ENCODE measurements at regions not wholly inside any gene's neighbourhood (a gene's known extent, or its start where the extent isn't known, plus 50 kb on each side); places are given as distances from the start of the nearest gene placed in this dataset.

DNA sequence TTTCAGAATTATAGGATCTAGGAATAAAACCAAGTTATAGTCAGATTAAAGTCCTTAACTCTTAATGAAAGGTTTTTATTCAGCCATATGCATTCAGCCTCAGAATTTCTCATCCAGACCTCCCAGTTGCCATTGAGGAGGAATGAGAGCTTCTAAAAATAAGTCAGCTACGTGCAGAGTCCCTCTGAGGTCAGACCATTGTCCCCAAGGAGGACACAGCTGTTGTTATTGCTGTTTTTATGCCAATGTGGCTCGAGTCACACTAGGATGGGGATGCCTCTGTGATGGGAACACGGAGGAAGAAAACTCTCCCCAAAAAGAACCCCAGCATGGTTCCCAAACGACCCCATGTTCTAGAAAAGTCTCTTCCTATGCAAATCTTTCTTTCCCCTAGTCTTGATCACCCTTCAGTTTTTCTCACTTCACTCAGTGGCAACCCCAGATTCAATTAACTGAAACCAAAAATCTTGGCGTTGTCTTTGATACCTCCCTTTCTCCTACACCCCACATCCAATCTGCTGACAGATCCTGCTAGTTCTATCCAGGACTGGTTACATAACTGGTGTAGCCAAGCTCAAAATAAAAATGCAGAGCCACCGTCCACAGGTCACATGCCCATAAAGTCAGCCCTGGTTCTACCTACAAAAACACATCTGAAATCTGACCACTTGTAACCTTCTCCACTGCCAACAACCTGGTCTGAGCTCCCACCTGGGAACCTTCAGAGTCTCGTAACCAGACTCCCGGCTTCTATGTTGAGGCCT is 138.2 kb upstream of the ERCC4 start:
- H3K4me1 ChIP-seq (ENCODE audit: insufficient read depth, low read length), result peaks cover 2% of the 10 kb centered on the region; the same call in 1 of the 2 replicates
- no peak overlapping the region for H2AFZ ChIP-seq (ENCODE audit: low read length)
- H3K4me2 ChIP-seq (ENCODE audit: insufficient read depth, insufficient read length, low read length), result no peak overlapping the region
- H3K79me2 ChIP-seq (ENCODE audit: insufficient read depth, low read length), result no peaks in the 10 kb centered on the region
- no peaks in the 10 kb centered on the region for H3K27me3 ChIP-seq (ENCODE audit: insufficient read depth, low read length)
- no peak overlapping the region for H3K23ac ChIP-seq (ENCODE audit: insufficient read length, low read depth, low read length)
- H2BK20ac ChIP-seq (ENCODE audit: low read depth, low read length, poor library complexity, severe bottlenecking), result no peak overlapping the region
- H4K20me1 ChIP-seq (ENCODE audit: control insufficient read depth, insufficient read depth, insufficient read length), result no peaks in the 10 kb centered on the region
- no peaks in the 10 kb centered on the region for H3K9me3 ChIP-seq (ENCODE audit: control insufficient read depth, low read depth, low read length)
- H3K18ac ChIP-seq (ENCODE audit: insufficient read length, low read depth, low read length), result no peak overlapping the region
- no peak overlapping the region for H3K14ac ChIP-seq (ENCODE audit: insufficient read depth, low read length)
- no peak overlapping the region for H3K56ac ChIP-seq (ENCODE audit: insufficient read length, low read depth, low read length)
- peaks cover 0 to 9% (median 0%) of the 10 kb centered on the region in 3 experiments; a peak in 2 of 7 replicates for H3K36me3 Mint-ChIP-seq (ENCODE audit: insufficient read depth in 1 of 3, low read depth in 3 of 3)
- TF ChIP-seq, protein P1, sequence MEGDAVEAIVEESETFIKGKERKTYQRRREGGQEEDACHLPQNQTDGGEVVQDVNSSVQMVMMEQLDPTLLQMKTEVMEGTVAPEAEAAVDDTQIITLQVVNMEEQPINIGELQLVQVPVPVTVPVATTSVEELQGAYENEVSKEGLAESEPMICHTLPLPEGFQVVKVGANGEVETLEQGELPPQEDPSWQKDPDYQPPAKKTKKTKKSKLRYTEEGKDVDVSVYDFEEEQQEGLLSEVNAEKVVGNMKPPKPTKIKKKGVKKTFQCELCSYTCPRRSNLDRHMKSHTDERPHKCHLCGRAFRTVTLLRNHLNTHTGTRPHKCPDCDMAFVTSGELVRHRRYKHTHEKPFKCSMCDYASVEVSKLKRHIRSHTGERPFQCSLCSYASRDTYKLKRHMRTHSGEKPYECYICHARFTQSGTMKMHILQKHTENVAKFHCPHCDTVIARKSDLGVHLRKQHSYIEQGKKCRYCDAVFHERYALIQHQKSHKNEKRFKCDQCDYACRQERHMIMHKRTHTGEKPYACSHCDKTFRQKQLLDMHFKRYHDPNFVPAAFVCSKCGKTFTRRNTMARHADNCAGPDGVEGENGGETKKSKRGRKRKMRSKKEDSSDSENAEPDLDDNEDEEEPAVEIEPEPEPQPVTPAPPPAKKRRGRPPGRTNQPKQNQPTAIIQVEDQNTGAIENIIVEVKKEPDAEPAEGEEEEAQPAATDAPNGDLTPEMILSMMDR (conservative IDR thresholded peaks at IDR 0.05), result no peak
- H3K9ac ChIP-seq (ENCODE audit: extremely low read depth, insufficient read length, low read length), result no peak overlapping the region
- peaks cover 17 to 23% of the 10 kb centered on the region in 2 experiments for H3K4me1 Mint-ChIP-seq
- H2BK12ac ChIP-seq (ENCODE audit: insufficient read length, low read depth, low read length), result no peak overlapping the region
- no peak overlapping the region for H2BK120ac ChIP-seq (ENCODE audit: low read depth, low read length, poor library complexity, severe bottlenecking)
- no peaks in the 10 kb centered on the region; the same call in 1 of the 2 replicates for H3K27me3 Mint-ChIP-seq (ENCODE audit: low read depth)
- peak overlapping the region in 2 of 3 experiments; percentile 10 to 30; a peak in 2 of 7 replicates for H3K27ac Mint-ChIP-seq
- no peaks in the 10 kb centered on the region for H3K79me1 ChIP-seq (ENCODE audit: insufficient read depth, low read depth, low read length, poor library complexity, severe bottlenecking)
- no peak overlapping the region for H4K5ac ChIP-seq (ENCODE audit: insufficient read length, low read depth, low read length)
- H2BK15ac ChIP-seq (ENCODE audit: low read depth, low read length), result no peak overlapping the region
- WGBS (ENCODE audit: extremely low coverage, insufficient read length, low lambda C conversion rate), result no CpG with 5 or more reads among the region's 8 CpGs
- no peak overlapping the region for H4K8ac ChIP-seq (replicated peaks; ENCODE audit: insufficient read length, low read depth, low read length)
- H3K23me2 ChIP-seq (ENCODE audit: insufficient read length, low read depth, low read length, poor library complexity, severe bottlenecking), result no peaks in the 10 kb centered on the region
- no peak overlapping the region for H4K91ac ChIP-seq (ENCODE audit: insufficient read length, low read depth, low read length)
- no peak overlapping the region for H2BK5ac ChIP-seq (ENCODE audit: insufficient read length, low read length)
- no peak overlapping the region for H3K4me3 Mint-ChIP-seq
- peaks cover 6 to 9% of the 10 kb centered on the region in 2 experiments; a peak in 3 of 5 replicates for H3K9me3 Mint-ChIP-seq
- no peak overlapping the region for H2AK5ac ChIP-seq (ENCODE audit: insufficient read length, low read length)
- no peak overlapping the region for H3K4ac ChIP-seq (ENCODE audit: low read depth, low read length)
- no peak for DNase-seq
- no peak overlapping the region for H3T11ph ChIP-seq (ENCODE audit: low read length)
- H3K27ac ChIP-seq (ENCODE audit: insufficient read length, low read depth, low read length), result no peak overlapping the region
